IPS DF 4.7 (cell line): ENCODE measurements at regions not wholly inside any gene's neighbourhood (a gene's known extent, or its start where the extent isn't known, plus 50 kb on each side); places are given as distances from the start of the nearest gene placed in this dataset.

Source experiments
- DNase-seq: peaks from one replicate; pipeline ENCODE4 v3.0.0-alpha.2; 2013; ENCODE audit warnings: low spot score; ENCODE audit errors: extremely low read depth

GRCh38 chr15:61798631-61799030 lies 261.6 kb downstream of the VPS13C start:
- no peak for DNase-seq

GRCh38 chr15:61796056-61796455 lies 264.2 kb downstream of the VPS13C start:
- no peak for DNase-seq

GRCh38 chr15:61794881-61795280 lies 265.4 kb downstream of the VPS13C start:
- no peak for DNase-seq

- DNase-seq: no peak
These were observed 266.0 kb downstream of the VPS13C start for GRCh38 chr15:61794276-61794675.

GRCh38 chr15:61784734-61785133 lies 275.5 kb downstream of the VPS13C start:
- DNase-seq: no peak

GRCh38 chr15:61780278-61780980 lies 279.8 kb downstream of the VPS13C start:
- DNase-seq: no peak

GRCh38 chr15:61777689-61778088 lies 282.6 kb downstream of the VPS13C start:
- no peak for DNase-seq

- DNase-seq: no peak
These were observed 290.7 kb downstream of the VPS13C start for GRCh38 chr15:61769557-61769956.

GRCh38 chr15:61768131-61768530 lies 292.1 kb downstream of the VPS13C start:
- no peak for DNase-seq

GRCh38 chr15:61764981-61765380 lies 295.3 kb downstream of the VPS13C start:
- DNase-seq: no peak

- DNase-seq: no peak
These were observed 296.1 kb downstream of the VPS13C start for GRCh38 chr15:61764141-61764540.

- no peak for DNase-seq
These were observed 297.6 kb downstream of the VPS13C start for GRCh38 chr15:61762676-61763075.

- no peak for DNase-seq
These were observed 300.6 kb downstream of the VPS13C start for GRCh38 chr15:61759639-61760038.

GRCh38 chr15:61756071-61756820 lies 304.0 kb downstream of the VPS13C start:
- DNase-seq: no peak

- DNase-seq: no peak
These were observed 304.8 kb downstream of the VPS13C start for GRCh38 chr15:61755467-61755866.

GRCh38 chr15:61753018-61753710 lies 307.1 kb downstream of the VPS13C start:
- DNase-seq: no peak

GRCh38 chr15:61752001-61752400 lies 308.2 kb downstream of the VPS13C start:
- DNase-seq: peak; percentile 30

- DNase-seq: no peak
These were observed 309.8 kb downstream of the VPS13C start for GRCh38 chr15:61750271-61751084.

GRCh38 chr15:61749169-61749568 lies 311.1 kb downstream of the VPS13C start:
- no peak for DNase-seq

- DNase-seq: no peak
These were observed 311.7 kb downstream of the VPS13C start for GRCh38 chr15:61748529-61748928.

- no peak for DNase-seq
These were observed 313.7 kb downstream of the VPS13C start for GRCh38 chr15:61746589-61746988.
